Ecto neural progenitor cell (in vitro differentiated cells): ENCODE measurements at regions not wholly inside any gene's neighbourhood (a gene's known extent, or its start where the extent isn't known, plus 50 kb on each side); places are given as distances from the start of the nearest gene placed in this dataset.

Experiments
- DNase-seq: peaks from one replicate; pipeline ENCODE4 v3.0.0-alpha.2; 2018; ENCODE audit warnings: low spot score

GRCh38 chr17:79680318-79680695 lies 50.4 kb upstream of the ENPP7 start:
- no peak for DNase-seq

DNA sequence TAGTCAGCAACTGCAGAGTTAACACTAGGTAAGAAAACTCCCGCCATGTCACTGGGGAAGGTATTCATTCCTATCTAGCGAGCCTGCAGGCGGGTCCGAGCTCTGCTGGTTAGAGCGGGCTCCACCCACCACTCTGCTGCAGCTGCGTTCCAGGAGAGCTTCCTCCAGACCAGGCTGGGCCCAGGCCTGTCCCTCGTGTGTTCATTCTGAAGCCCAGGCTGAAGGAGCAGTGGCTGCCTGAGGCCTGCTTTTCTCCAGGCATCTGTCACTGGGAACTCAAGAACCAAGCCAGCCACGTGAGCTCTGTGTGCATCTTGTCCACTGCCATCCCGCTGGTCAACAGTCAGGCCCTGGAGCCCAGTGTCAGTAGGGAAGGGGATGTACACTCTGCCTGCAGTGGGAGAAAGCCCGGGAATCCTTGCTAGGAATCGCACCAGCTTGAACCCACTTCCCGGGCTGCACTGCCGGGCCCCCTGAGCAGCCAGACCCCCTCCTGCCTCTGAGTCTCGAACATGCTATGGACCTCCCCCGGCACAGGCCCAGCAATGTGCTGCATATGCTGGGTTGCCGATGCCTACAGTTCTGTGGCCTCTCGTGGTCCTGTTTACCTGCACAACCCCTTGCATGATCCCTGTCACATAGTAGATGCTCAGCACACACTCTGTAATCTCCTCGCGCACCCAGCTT lies 51.0 kb upstream of the ENPP7 start:
- no peak for DNase-seq

- DNase-seq = no peak
These were observed 51.9 kb upstream of the ENPP7 start for GRCh38 chr17:79678736-79679255.

DNA sequence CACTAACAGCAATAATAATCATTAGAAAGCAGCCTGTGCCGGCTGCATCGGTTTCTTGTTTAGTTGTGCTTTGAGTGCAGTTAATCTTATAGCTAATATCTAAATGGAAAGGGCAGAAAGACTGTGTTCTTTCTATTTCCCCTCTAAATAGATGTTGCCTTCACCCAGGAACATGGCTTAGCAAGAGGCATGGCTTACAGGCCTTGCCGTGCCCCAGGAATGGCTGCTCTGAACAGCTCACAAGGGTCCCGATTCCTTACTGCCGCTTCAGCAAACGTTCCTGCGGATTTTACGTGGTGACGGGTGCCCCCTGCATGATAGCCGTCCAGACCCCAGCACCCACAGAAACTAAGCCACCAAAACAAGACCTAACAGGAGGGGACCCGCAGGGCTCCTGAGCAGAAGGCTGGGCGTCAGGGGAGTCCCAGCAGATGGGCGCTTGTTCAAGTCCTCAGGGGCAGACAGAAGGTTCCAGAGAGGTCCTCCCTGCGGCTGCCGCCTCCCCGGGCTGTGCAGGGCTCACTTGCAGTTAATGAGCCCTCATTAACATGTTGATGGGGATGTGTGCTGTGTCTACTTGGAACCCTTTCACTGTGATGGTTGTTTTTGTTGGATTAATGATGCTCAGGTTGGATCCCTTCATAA lies 52.5 kb upstream of the ENPP7 start:
- DNase-seq = no peak

DNA sequence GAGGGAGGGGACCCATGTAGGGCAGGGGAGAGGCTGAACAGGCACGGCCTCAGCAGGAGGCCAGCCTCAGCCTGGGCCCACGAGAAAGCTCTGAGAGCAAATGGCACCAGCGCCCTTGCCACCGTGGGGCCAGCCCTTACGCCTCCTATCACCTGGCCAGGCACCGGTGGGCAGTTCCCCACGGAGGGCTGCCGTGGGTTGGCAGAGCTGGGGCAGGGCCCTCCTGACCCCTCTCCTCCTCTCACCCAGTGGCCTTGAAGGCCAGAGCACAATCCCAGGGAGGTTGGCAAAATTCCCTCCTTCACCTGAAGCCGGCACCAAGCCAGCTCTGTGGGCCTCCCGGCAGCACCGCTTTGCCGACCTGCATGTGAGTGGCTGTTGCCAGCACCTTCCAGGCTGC lies 53.1 kb upstream of the ENPP7 start:
- no peak for DNase-seq

- DNase-seq = no peak
These were observed 53.9 kb upstream of the ENPP7 start for GRCh38 chr17:79676796-79677195.

DNA sequence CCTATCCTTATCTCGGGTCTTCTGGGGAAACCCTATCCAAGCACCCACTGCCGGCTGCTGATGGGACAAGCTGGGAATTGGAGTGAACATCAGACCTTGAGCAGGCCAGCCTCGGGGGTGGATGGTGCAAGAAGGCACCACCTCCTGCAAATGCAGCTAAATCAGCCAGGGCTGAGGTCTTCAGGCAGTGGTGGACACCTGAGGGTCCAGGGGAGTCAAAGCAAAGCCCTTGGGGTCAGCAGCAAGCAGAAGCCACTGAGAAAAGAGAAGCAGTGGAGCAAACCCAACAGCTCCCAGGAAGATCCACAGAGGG lies 55.4 kb upstream of the ENPP7 start:
- DNase-seq = no peak

DNA sequence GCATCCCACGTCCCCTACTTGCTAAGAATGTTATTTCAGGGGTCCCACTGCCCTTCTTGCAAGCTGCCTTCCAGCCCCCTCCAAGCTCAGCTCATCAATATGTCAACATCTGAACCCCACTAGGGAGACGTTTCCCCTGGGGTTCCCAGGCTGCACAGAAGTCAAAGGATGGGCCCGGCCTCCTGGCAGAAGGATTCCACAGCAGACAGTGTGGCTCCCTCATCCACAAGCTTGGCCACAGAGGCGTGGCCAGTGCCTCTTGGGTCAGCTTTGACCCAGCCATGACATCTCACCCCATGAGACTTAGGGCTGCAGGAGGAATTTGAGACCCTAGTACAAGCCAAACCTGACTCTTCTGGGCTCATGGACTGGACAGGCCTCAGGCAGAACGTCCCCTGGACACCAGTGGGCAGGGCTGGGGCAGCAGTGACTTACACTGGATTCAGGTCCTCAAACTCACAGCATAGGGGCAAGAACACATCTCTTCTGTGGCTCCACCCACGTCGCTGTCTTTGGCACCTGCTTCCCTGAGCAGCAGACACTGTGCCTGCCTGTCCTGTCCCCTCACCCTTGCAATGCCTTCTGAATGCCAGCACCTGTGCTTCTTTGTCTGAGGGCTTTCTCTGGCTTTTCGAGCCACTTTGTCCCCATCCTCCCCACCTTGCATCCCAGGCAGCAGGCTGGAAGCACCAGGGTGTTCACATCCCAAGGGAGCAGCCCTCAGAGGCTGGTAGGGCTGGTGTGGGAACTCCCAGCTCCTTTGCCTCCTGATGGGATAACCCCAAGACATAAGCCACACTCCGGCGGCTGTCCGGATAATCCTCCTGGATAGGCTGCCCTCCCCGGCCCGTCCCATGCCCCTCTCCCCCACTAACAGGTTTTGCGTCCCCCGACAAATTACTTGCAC lies 56.0 kb upstream of the ENPP7 start:
- no peak for DNase-seq

DNA sequence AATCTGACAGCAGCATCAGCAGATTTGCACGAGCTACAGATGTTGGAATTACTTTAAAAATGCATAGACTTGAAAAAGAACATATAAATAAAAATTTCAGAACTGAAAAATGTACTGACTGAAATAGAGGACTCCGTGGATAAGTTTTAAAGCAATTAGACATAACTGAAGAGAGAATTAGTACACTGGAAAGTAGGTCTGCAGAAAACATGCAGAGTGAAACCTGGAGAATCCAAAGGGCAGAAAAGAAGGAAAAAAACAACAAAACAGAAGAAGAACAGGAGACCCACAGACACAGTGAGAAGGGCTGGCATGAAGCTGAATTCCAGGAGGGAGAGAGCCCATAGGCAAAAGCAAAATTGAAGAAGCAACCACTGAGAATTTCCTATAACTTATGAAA lies 57.2 kb upstream of the ENPP7 start:
- DNase-seq = no peak

DNA sequence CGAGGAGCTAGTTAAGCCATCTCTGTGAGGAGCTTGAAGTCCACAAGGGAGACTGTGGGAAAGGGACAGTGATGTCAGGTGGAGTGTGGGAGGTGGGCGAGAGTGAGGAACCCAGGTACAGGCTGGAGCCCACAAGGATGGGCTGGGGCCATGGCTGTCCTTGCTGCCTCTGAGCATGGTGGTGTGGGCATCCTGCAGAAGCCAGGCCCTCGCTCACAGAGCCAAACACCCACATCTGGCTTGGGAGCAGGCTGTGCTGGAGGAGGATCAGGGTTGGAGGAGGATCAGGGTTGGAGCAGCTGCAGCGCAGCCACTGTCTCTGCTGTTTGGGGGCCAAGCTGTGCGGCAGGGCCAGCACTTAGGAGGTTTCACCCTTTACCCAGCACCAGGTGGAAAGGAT lies 58.2 kb upstream of the ENPP7 start:
- no peak for DNase-seq

DNA sequence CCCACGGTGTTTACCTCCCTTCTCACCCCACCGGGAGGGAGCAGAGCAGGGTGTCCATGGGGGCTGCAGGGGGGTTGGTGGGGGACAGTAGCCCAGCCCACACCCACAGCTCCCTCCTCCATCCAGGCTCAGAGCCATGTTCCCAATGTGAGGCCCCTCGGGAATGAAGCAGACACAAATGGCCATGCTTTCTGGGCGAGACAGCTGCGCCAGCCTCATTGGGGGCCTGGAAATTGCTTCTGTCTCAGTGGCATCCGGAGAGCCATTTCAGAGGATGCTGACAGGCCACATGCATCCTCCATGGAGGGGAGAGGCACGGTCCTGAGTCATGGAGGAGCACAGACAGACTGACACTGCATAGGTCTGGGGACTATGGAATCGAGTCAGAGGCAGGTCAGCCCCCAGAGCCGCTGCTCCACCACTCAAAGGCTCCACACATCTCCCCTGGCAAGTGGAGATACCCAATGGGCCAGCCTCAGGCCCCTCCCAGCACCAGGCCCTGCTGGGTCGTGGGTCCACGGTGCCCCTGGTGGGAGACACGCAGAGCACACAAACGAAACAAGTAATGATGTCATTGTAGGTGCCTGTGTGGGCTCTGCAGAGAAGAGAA lies 59.6 kb upstream of the ENPP7 start:
- DNase-seq = no peak

DNA sequence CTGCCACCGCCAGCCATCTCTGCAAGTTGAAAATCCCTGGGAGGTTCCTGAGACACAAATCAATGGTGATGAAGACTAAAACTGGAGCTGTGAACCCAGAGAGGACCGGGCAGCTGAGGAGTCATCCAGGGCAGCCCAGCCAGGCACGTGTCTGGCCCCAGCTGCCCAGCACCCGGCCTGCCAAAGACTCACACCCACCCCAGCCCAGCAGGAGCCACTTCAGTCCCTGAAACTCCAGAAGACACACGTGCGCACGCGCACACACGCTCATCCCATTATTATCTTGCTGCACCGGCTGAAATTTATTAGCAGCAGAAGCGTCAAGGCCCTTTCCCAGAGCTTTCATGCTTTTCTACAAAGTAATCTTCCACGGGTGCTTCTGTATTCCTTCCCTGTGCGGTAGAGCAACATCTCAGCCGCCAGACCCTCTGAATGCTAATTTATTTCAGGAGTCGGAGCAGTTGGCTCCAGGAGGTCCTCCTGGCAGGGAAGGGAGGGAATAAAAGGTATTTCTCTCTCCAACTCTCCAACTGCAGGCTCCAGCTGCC lies 59.8 kb upstream of the RBFOX3 start:
- no peak for DNase-seq

DNA sequence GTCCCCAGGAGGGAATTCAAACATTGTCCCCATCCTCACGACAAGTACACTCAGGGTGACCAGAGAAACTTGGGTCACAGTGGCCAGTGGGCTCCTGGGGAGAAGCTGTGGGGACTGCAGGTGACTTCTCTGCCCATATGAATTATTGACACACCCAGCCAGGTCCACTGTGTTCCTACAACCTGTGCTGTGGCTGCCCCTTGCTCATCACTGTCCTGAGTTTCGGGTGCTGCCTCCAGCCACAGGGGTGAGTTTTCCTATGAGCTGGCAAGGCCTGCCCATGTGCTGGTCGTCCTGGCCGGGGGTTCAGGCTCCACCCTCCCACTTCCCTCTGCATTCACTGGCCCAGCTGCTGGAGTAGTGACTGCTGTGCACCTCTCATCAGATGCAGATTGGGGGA lies 59.0 kb upstream of the RBFOX3 start:
- DNase-seq = no peak

- DNase-seq = no peak
These were observed 57.7 kb upstream of the RBFOX3 start for GRCh38 chr17:79668344-79669250.

DNA sequence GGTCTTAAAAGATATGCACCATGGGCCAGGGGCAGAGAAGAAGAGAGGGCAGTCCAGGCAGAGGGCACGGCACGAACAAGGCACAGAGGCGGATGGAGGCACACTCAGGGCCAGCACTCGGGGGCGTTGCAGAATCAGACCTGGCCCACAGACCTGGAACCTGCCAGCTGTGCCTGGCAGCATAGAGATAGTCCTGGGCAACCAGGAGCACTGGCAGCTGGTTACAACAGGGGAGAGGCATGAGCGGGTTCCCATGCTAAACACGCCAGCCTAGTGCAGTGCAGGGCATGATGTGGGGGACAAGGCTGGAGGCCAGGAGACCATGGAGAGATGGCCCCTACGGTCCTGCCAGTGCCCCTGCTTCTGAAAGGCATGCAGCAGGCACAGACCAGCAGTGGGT lies 56.9 kb upstream of the RBFOX3 start:
- DNase-seq = no peak

DNA sequence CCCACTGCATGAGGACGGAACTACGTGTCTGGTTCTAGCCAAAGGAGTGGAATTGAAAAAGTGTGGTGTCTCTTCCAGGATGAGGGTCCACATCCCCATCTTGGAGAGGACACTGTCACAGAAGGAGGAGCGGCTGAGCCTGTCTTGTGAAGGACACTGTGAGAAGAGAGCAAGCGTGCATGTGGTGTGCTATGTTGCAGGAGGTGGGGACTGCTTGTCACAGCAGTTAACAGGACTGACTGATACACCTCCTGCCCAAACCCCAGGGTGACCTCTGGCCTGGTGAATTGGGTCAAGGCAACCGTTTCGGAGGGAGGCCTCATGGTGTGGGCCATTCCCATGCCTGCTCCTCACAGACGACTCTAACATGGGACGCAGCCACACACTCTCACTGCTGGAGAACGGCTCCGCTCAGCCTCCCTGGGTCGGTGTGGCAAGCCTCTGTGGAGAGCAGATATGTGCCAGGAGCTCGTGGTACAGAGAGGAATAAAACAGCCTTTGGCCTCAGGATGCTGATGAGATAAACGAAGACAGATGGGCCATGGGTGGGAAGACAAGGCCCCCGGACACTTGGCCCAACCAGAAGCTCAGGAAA lies 56.4 kb upstream of the RBFOX3 start:
- DNase-seq = no peak

DNA sequence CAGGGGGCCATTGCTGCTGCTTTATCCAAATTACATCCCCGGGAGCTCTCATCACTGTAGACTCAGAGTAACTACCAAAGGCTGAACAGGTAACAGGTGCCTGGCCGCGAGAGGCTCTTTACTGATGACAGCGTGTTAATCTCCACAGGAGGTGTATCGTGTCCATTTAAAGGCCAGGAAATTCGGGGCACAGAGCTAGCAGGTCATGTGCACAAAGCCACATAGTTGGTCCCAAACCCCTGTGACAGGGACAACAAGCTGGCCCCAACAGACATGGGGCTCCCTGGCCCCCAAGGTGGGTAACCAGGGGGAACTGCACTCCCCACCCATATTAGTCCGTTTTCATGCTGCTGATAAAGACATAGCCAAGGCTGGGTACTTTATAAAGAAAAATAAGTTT lies 55.3 kb upstream of the RBFOX3 start:
- peak; percentile 29 for DNase-seq

- peak; percentile 72 for DNase-seq
These were observed 54.3 kb upstream of the RBFOX3 start for GRCh38 chr17:79664930-79665737.

- peak; percentile 5 for DNase-seq
These were observed 50.6 kb upstream of the RBFOX3 start for GRCh38 chr17:79661292-79662041.
